Fibroblast of mammary gland (primary cell): ENCODE measurements at regions not wholly inside any gene's neighbourhood (a gene's known extent, or its start where the extent isn't known, plus 50 kb on each side); places are given as distances from the start of the nearest gene placed in this dataset.

Source experiments
- DNase-seq: peaks from one replicate; pipeline ENCODE4 v3.0.0-alpha.2; 2010; ENCODE audit warnings: low read depth
- H3K4me3 ChIP-seq: 2 replicates; pipeline ENCODE4 v1.5.1; 2011; ENCODE audit warnings: low read depth, mild to moderate bottlenecking, low read length, moderate library complexity; ENCODE audit not compliant: control insufficient read depth
- TF ChIP-seq, protein P1 (sequence below): conservative IDR thresholded peaks from 2 replicates; pipeline ENCODE4 v1.5.1; 2011; ENCODE audit warnings: low read depth, low read length, inconsistent platforms; ENCODE audit not compliant: control insufficient read depth, insufficient read depth

DNA sequence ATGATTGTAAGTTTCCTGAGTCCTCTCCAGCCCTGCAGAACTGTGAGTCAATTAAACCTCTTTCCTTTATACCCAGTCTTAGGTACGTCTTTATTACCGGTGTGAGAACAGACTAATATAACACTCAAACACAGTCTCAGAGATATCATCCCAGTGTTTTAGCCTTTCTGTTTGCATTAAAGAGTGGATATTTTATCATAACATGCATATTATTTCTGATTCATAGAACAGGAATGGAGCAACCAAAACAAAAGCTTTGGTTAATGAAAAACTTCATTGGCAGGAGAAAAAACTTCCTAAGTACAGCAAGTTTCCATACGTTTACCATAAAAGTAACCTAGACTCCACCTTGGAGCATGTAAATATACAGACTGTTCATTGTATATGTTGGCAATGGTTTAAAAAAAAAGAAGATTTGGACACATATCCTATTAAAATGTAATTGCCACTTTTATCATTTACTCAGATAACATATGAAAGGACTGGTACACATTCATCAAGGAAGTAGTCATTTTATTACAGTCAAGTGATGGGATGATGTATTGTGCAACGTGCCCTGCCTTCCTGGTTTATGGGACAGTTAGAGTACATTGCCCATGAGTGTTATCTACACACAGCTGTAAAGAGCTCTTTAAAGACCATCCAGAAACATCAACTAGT is 144.8 kb downstream of the ETS2 start:
- DNase-seq: peak; percentile 48
- no peak overlapping the region for H3K4me3 ChIP-seq
- TF ChIP-seq, protein P1, sequence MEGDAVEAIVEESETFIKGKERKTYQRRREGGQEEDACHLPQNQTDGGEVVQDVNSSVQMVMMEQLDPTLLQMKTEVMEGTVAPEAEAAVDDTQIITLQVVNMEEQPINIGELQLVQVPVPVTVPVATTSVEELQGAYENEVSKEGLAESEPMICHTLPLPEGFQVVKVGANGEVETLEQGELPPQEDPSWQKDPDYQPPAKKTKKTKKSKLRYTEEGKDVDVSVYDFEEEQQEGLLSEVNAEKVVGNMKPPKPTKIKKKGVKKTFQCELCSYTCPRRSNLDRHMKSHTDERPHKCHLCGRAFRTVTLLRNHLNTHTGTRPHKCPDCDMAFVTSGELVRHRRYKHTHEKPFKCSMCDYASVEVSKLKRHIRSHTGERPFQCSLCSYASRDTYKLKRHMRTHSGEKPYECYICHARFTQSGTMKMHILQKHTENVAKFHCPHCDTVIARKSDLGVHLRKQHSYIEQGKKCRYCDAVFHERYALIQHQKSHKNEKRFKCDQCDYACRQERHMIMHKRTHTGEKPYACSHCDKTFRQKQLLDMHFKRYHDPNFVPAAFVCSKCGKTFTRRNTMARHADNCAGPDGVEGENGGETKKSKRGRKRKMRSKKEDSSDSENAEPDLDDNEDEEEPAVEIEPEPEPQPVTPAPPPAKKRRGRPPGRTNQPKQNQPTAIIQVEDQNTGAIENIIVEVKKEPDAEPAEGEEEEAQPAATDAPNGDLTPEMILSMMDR: no peak

DNA sequence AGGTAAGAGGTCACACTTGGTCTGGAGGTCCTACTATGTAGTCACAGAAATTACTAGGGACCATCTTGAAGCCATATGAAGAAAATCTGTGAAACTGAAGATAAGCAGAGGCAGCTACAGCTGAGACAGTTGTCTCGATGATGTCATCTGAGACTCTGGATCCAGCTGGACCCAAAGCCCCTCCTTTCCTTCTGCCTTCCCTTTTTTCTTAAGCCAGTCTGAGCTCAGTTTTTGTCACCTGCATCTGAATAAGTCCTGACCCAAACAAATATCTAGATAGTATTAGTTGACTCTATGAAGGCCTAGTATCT is 143.3 kb downstream of the ETS2 start:
- TF ChIP-seq, protein P1: no peak
- H3K4me3 ChIP-seq: no peak overlapping the region
- DNase-seq: no peak

DNA sequence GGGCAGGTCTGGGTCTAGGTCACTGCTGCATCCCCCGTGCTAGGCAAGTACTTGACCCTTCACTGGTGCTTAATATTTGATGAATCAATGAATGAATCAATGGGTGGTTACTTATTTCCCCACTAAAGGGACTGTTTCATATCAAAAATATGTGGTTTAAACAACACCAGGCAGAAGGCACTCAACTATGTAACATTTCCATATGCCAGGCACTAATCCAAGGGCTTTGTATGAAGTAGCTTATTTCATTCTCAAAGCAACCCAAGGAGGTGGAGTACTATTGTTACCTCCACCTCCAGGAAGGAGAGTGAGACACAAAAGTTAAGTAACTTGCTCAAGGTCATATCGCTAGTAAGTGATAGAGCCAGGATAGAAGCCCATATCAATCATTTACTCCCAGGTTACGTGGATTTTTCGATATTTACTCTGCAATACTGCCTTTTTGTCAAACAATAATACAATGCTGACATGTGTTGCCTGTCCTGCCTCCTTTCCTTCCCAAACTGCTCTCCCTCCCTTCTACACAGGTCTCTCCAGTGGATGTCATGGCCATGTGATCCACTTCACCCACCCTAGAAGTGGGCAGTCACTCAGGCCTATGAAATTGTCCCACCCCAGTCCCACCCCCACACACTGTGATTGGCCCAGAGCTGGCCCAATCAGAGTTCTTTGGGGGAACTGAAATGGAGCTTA is 142.8 kb downstream of the ETS2 start:
- TF ChIP-seq, protein P1: no peak
- DNase-seq: peak; percentile 68

DNA sequence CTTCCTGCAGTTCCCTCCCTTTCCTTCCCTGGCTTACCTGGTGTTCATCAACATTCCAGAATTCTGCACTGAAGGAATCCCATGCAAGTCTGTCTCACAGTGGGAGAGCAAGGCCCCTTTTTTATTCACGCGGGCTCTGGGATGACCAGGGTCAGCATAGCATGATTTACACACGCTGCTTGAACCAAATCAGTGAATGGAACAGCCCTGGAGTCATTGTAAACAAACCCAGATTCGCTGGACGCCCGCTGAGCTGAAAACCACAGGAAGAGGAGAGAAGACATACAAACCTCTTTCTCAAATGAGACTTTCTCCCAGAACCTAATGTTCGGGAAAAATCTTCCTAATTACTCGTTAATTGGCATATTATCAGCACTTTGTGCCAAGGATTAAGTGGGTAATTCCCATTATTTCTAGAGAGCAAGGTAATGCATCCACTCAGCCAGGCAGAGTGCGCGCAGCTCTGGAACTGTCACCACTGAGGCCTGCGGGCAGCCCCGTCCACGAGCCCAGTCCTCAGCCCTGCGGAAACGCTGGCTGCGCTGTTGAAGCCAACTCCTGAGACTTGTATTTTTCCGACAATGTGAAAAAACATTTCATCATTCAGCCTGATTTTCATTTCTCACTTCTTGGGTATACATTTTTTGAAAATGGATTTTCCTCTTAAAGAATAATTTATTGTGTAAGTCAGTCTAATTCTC is 140.0 kb downstream of the ETS2 start:
- DNase-seq: no peak

More for the DNA sequence above, 142.8 kb downstream of the ETS2 start:
- no peak overlapping the region for H3K4me3 ChIP-seq

DNA sequence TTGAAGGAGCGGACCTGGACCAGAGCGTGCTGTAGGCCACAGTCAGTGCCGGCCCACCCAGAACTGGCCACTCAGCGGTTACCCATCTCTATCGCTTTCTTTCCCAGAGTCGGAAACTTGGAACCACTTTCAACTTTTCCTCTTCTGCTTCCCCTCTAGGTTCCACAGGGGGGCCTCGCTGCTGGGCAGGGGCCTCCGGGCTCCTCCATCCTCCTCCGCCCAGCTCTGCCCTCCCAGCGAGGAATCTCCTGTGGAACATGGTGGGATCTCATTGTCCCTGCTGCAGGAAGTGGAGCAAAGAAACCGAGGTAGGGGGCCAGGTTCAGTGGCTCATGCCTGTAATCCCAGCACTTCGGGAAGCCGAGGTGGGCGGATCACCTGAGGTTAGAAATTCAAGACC is 139.2 kb downstream of the ETS2 start:
- TF ChIP-seq, protein P1: no peak
- no peak for DNase-seq
- no peak overlapping the region for H3K4me3 ChIP-seq

More for the DNA sequence above, 140.0 kb downstream of the ETS2 start:
- TF ChIP-seq, protein P1: no peak
- H3K4me3 ChIP-seq: no peak overlapping the region

GRCh38 chr21:38944402-38944801 is 138.7 kb downstream of the ETS2 start:
- DNase-seq: no peak
- H3K4me3 ChIP-seq: no peak overlapping the region
- TF ChIP-seq, protein P1: no peak
